ENCODE measurements at regions not wholly inside any gene's neighbourhood (a gene's known extent, or its start where the extent isn't known, plus 50 kb on each side); places are given as distances from the start of the nearest gene placed in this dataset.

DNA sequence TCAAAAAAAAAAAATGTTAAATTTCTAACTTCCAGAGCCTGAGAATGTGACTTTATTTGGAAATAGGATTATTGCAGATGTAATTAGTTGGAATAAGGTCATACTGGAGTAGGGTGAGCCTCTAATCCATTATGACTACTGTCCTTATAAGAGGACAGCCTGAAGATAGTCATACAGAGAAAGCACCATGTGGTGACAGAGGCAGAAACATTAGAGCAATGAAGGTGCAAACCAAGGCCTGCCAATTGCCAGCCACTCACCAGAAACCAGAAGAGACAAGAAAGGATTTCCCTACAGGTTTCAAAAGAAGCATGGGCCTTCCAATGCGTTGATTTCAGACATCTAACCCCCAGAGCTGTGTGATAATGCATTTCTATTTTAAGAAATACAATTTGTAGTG is 659.2 kb upstream of the CHD1 start:
- TF ChIP-seq, protein P1, sequence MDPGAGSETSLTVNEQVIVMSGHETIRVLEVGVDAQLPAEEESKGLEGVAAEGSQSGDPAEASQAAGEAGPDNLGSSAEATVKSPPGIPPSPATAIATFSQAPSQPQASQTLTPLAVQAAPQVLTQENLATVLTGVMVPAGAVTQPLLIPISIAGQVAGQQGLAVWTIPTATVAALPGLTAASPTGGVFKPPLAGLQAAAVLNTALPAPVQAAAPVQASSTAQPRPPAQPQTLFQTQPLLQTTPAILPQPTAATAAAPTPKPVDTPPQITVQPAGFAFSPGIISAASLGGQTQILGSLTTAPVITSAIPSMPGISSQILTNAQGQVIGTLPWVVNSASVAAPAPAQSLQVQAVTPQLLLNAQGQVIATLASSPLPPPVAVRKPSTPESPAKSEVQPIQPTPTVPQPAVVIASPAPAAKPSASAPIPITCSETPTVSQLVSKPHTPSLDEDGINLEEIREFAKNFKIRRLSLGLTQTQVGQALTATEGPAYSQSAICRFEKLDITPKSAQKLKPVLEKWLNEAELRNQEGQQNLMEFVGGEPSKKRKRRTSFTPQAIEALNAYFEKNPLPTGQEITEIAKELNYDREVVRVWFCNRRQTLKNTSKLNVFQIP (CRISPR knock-in tag; IDR thresholded peaks at IDR 0.05; ENCODE audit: borderline replicate concordance, low read depth), result no peak
- TF ChIP-seq, protein P2, sequence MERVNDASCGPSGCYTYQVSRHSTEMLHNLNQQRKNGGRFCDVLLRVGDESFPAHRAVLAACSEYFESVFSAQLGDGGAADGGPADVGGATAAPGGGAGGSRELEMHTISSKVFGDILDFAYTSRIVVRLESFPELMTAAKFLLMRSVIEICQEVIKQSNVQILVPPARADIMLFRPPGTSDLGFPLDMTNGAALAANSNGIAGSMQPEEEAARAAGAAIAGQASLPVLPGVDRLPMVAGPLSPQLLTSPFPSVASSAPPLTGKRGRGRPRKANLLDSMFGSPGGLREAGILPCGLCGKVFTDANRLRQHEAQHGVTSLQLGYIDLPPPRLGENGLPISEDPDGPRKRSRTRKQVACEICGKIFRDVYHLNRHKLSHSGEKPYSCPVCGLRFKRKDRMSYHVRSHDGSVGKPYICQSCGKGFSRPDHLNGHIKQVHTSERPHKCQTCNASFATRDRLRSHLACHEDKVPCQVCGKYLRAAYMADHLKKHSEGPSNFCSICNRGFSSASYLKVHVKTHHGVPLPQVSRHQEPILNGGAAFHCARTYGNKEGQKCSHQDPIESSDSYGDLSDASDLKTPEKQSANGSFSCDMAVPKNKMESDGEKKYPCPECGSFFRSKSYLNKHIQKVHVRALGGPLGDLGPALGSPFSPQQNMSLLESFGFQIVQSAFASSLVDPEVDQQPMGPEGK (CRISPR knock-in tag; IDR thresholded peaks at IDR 0.05; ENCODE audit: borderline replicate concordance), result no peak
- TF ChIP-seq PPARA (CRISPR knock-in tag; IDR thresholded peaks at IDR 0.05; ENCODE audit: borderline replicate concordance), result no peak
- TF ChIP-seq ZNF8 (CRISPR knock-in tag; IDR thresholded peaks at IDR 0.05), result no peak
- TF ChIP-seq, protein P3, sequence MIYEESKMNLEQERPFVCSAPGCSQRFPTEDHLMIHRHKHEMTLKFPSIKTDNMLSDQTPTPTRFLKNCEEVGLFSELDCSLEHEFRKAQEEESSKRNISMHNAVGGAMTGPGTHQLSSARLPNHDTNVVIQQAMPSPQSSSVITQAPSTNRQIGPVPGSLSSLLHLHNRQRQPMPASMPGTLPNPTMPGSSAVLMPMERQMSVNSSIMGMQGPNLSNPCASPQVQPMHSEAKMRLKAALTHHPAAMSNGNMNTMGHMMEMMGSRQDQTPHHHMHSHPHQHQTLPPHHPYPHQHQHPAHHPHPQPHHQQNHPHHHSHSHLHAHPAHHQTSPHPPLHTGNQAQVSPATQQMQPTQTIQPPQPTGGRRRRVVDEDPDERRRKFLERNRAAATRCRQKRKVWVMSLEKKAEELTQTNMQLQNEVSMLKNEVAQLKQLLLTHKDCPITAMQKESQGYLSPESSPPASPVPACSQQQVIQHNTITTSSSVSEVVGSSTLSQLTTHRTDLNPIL (CRISPR knock-in tag; IDR thresholded peaks at IDR 0.05; ENCODE audit: low read depth), result no peak
- no peak for TF ChIP-seq TOX (CRISPR knock-in tag; IDR thresholded peaks at IDR 0.05; ENCODE audit: borderline replicate concordance)
- TF ChIP-seq CSDC2 (CRISPR knock-in tag; IDR thresholded peaks at IDR 0.05), result no peak
- no peak for TF ChIP-seq OSR1 (CRISPR knock-in tag; IDR thresholded peaks at IDR 0.05)
- no peak for TF ChIP-seq ISL1 (CRISPR knock-in tag; IDR thresholded peaks at IDR 0.05)
- no peak for TF ChIP-seq ZFP3 (CRISPR knock-in tag; IDR thresholded peaks at IDR 0.05)
- TF ChIP-seq ARNTL (CRISPR knock-in tag; IDR thresholded peaks at IDR 0.05; ENCODE audit: borderline replicate concordance, low read depth), result no peak

All from SK-N-SH treated with all-trans-retinoic acid at 6 μM for 48 hours (cell line).